ENCODE measurements at regions not wholly inside any gene's neighbourhood (a gene's known extent, or its start where the extent isn't known, plus 50 kb on each side); places are given as distances from the start of the nearest gene placed in this dataset.

- TF ChIP-seq POLR2A (IDR thresholded peaks at IDR 0.05) = no peak
- no peak for TF ChIP-seq CTCF (IDR thresholded peaks at IDR 0.05)
These were observed 89.1 kb downstream of the CRYGS start for GRCh38 chr3:186454881-186455703.
